ENCODE measurements at regions not wholly inside any gene's neighbourhood (a gene's known extent, or its start where the extent isn't known, plus 50 kb on each side); places are given as distances from the start of the nearest gene placed in this dataset.

DNA sequence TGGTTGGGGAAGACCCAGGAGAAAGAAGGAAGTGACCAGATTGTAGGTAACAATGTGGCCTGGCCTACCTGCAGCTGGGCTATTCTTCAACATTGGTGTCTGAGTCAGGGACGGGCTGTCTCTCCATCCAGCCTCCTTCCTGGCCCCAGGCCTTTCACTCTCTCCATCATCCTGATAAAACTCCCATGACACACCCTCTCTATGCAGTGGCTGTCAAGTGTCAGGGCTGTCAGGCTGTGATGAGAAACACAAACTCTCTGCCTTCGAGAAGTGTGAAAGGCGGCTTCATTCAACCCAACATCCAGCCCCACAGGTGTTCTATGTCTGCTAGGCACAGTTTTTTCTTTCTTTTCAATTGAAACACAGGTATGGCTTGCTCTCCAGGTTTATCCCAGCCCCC, 153.3 kb upstream of the VSTM2B start:
- no peak for DNase-seq (ENCODE audit: low read depth in 2 of 2)

DNA sequence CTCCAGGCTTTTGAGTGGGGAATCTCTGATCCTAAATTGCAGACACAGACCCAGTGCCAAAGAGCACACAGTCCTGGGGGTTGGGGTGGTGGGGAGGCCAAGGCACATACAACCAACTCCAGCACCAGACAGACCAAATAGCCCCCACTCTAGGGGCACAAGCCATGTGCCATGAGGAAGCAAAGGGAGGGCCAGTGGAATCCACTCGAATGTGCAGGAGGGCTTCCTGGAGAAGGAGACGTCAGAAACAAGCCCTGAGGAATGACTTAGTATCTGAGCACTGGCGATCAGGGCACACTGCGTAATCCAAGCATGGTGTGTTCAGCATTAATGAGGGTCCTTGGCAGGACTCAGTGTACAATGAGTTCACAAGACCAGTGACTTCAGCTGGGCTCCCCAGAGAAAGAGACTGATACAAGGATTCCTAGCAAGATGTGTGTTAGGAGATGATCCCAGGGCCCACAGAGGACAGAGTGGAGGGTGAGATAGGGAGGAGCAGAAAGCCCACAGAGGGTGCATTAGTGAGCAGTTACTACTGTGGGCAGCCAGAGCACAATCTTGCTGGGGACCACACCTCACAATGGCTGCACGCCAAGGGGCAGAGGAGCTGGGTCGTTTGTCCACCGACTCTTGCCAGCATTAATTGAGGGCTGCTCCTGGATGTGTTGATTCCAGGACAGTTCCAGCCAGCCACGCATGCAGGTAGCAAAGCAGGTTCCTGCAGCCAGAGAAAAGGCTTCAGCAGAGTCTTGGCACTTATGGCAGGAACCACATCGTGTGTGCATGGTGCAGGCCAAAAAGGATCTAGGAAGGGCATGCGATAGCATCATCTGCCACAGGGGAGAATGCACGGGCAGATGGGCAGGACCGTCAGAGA, 152.6 kb upstream of the VSTM2B start:
- no peak for DNase-seq (ENCODE audit: low read depth in 2 of 2)

DNA sequence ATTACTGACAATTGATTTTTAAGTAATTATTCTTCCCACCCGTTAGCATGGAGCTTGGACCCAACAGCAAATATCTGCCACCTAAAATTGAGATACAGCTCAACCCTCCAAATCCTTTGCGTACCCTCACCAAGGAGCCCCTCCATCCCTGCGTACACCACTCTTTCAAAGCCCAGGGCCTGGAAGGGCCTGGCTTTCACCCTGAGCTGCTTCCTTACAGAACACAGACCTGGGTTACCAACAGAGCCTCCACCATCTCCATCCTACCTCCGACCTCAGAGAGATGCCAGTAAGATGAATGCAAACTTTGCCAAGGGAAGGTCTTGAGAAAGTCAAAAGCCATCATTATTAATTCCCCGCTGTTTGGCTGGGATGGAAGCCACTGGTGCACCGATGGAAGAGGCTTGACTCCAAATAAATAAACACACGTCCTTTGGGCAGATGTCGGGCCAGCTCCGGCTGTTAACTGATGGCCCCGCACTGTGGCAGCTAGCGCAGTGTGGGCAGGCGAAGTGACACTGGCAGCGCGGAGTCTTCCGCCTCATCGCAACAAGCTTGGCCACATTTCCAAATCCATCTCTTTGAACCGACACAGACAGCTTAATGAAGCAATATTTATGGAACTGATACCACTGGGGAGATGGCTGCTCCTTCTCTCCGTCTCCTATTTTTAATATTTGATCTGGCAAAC, 150.2 kb upstream of the VSTM2B start:
- DNase-seq (ENCODE audit: low read depth in 2 of 2), result no peak

DNA sequence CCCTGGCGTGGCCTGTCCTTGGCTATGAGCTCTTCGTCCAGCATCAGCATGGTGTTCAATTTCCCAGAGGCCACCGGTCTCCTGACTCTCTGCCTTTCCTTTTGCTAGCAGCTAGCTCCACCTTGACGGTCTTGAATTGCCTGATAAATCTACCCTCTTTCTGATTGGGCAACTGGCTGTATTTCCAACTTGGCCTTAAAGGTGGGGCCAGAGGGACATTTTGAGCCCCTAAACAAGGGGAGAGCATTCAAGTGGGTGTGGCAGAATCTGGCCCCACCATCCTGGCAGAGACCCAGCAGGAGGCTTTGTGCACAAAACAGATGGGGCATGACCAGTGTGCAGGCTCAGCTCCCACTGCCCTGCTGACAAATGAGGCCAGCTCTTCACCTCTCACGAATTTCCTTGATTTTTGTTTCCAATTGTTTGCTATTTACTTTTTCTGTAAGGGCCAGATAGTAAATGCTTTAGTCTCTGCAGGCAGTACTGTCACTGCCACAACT, 148.9 kb upstream of the VSTM2B start:
- DNase-seq (ENCODE audit: low read depth in 2 of 2), result no peak

DNA sequence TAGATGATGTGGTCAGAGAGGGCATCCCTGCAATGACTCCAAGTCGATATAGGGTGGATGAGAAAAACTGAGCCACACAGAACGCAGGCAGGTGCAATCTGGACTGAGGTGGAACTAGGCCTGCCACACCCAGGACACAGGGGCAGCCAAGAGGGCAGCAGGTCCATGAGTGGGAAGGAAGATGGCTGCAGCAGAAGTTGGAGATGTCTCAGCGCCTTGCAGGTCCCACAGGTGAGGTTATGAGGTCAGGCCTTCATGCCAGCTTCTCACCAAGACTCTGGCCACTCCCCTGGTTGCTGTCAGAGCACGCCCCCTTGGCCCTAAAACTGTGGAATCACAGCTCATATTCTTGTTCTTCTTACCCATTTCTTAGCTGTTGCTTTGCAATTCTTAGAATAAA, 147.7 kb upstream of the VSTM2B start:
- DNase-seq (ENCODE audit: low read depth in 2 of 2), result no peak

DNA sequence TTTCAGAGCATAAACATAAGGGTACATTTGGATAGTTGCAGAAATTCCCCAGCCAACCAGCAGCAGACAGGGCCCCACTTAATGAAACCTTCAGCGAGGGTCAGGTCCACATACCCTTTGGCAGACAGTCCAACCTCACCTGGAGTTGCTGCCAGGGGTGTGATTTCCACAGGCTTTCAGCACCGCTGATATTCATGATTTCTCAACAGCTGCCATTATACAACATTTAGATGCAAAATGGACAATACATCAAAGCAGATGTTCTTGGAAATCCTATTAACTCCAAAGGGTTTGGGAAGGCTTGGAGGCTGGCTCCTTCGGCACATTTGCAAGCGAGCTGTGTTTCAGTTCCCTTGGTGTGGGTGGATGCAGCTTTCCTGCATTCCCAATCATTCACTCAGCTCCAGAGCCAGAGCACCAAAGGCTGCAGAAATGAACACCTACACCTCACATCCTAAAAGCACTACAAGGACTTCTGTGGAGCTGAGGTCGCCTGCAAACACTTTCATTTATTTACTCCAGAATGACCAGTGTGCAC, 147.2 kb upstream of the VSTM2B start:
- no peak for DNase-seq (ENCODE audit: low read depth in 2 of 2)

DNA sequence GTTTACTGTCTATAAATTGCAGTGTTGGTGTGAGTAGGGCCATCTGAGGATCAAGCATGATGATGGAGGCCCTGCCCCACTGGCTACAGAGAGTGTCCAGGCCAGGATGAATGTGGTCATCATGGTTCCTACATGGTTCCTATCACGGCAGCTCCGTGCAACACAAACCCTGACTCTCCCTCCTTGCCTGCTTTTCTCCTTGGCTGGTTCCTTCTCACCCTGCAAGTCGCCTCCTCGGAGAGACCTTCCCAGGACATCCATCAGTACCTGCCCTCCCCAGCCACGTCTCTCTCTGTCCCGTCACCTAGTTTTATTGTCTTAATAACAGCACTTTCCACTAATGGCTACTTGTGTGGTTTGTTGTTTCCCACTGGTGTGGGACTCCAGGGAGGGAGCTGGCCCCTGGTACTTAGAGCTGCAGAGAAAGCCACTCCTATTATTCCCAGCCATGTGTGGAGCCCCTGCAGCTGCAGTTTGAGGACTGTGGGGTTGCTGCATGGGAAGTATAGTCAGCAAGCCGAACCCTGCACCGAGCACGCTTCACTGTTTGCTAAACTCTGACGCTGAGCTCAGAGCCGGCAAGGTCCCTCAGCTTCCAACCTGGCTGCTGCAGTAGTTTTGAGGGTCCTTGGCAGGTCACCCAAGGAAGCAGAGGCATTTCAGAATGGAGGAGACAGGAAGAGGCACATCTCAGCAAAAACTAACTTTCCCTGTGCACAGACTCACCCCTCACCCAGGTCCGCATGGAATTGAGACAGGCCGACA, 146.4 kb upstream of the VSTM2B start:
- DNase-seq (ENCODE audit: low read depth in 2 of 2), result no peak

DNA sequence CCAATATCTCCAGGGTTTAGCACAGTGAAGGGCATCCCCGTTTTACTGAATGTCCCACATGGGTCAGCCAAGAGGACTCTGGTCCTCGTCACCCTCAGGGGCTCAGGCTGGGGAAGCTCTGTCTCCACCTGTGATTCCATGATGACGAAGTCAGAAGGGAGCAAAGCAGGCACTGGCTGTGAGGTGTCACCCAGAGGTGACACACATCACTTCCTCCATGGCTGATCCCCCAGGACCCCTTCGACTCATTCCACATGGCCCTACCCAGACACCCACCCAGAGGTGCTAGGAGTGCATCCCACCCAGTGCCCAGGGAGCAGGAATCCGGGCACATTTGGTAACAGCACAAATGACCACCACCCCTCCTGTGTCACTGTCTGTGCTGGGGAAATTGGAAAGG, 145.2 kb upstream of the VSTM2B start:
- no peak for DNase-seq (ENCODE audit: low read depth in 2 of 2)

DNA sequence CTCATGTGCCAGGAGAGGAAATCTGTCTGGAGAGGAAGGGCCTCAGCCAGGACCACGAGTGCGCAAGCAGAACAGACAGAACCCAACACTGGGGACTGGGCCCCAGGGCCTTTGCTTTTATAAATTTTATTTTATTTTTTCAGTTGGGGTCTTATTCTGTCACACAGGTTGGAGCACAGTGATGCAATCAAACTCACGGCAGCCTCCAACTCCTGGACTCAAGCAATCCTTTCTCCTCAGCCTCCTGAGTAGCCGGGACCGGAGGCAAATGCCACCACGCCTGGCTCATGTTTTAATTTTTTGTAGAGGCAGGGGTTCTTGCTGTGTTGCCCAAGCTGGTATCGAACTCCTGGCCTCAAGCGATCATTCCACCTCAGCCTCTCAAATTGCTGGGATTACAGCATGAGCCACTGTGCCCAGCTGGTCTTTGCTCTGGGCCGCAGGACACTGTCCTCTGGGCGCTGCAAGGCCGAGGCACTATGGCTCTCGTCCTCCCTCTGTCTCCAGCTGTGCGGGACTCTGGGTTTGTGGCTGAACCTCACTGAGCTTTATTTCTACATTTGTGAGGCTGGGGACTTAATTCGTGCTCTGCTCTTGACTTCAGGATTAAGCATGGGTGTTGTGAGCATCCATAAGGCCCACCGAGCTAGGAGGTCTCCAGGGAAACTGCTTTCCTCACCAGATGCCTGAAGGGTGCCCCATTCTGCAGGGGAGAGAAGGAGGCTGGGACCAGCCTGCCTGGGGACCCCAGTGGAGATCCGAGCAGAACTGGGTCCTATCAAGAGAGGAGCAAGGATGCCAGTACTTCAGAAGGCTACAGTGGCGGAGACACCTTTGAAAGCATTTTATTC, 144.2 kb upstream of the VSTM2B start:
- no peak for DNase-seq (ENCODE audit: low read depth in 2 of 2)

DNA sequence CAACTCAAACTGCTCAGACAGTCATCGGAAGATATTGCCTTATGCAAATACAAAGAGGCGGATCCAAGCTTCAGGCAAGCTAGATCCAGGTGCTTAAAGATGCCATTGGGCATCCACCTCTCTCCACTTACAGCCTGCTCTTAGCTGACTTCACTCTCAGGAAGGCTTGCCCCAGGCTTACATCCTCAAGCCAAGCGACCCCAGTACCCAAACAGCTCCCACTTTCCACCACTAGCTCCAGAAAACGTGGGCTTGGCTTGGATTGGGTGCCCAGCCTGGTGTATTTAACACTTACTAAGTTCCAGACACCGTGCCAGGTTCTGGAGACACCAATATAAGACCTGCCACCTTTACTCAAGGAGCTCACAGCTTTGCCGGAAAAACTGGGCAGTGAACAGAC, 142.1 kb upstream of the VSTM2B start:
- no peak for DNase-seq (ENCODE audit: low read depth in 2 of 2)

DNA sequence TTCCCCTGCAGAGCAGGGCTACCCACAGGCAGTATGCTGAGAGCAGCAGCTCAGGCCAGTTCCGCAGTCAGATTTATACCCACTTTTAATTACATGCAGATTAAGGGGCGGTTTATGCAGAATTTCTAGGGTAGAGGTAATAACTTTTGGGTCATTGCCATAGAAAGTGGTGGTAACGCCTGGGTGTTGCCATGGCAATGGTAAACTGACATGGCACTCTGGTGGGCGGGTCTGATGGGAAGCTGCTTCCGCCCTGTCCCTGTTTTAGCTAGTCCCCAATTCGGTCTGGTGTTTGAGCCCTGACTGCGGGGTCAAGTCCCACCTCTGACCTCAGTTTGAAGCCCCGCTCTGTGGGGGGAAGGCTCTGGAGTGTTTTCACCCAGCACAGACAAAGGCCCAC, 141.1 kb upstream of the VSTM2B start:
- DNase-seq (ENCODE audit: low read depth in 2 of 2), result no peak

DNA sequence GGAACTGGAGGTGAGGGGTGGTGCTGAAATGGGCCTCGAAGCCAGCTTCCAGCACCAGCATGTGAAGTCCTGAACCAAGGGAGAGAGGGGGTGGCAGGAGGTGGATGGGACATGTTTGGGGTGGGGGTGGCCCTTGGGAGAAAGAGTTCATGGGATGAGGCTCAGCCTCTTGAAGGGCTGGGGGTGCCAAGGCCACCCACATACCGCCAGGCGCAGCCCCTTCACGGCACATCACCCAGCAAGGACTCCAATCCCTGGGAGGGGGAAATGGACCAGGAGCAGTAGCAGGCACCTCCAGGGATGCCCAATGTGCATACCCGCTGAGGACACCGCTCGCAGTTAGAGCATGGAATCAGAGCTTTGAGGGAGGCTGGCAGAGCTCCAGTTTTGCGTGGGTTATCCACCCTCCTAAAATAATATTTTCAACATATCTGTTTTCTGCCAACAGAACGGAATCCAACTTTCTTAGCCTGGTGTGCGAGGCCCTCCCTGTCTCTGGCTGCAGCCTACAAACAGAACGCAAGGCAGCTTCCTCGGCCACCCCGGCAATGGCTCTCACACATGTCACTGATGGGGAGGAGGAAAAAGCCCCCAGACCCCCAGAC, 140.5 kb upstream of the VSTM2B start:
- no peak for DNase-seq (ENCODE audit: low read depth in 2 of 2)

DNA sequence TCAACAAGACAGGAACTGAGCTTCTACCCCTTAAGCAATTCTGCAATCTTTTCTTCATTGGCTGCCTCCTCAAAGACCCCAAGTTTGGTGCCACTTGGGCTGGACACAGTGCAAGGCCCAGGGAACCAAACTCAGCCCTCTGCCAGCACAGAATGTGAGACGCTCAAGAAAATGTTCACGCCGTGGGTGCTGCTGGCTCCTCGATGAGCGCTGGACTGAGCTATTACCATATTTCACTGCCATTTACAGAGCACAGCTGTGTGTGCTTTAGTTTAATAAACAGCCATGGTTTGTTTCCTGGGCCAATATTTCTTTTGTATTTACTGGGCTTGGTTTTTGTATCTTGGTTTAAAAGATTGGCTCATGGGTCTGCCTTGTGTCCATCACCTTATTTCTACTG, 138.8 kb upstream of the VSTM2B start:
- DNase-seq (ENCODE audit: low read depth in 2 of 2), result no peak

DNA sequence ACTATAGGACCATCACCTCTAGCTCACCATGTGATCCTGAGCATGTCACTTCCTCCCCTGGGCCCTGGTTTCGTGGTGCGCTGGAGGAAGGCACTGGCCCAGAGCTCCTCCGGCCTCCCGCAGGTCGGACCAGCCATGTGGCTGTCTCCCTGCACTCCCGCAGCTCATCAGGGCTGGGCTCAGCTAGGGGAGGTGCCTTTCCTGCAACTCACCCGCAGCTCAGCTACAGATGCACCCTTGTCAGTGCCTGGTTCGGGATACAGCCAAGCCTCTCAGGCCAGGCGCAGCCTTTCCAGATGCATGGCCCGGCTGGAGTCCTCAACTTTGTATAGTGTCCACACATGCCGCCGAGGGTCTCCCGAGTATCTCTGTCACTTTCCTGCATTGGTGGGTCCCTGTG, 138.2 kb upstream of the VSTM2B start:
- DNase-seq (ENCODE audit: low read depth in 2 of 2), result no peak

DNA sequence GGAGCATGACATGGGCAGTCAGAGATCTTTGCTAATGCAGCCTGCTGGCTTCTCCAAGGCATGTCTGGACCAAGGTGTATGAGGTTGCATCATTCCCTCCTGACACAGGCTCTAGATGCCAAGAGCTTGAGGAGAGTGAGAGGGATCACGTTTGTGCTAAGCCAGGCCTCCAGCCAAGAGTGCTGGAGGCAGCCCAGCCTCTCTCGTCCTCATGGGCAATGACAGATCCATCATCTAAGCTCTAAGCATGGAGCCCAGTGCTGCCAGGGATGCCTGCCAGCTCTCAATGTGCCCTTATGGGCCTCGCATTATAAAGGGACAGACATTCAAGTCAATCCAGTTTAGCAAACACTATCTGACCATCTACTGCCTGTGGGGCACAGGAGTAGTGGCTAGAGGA, 136.3 kb upstream of the VSTM2B start:
- no peak for DNase-seq (ENCODE audit: low read depth in 2 of 2)

DNA sequence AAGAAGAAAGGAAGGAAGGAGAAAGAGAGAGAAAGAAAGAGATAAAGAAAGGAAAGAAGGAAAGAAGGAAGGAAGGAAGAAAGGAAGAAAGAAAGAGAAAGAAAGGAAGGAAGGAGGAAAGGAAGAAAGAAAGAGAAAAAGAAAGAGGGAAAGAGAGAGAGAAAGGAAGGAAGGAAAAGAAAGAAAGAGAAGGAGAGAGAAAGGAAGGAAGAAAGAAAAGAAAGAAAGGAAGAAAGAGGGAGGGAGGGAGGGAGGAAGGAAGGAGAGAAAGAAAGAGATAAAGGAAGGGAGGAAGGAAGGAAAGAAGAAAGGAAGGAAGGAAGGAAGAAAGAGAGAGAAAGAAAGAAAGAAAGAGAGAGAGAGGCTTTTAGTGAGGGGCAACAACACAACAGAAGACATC, 135.1 kb upstream of the VSTM2B start:
- DNase-seq (ENCODE audit: low read depth in 2 of 2), result no peak

DNA sequence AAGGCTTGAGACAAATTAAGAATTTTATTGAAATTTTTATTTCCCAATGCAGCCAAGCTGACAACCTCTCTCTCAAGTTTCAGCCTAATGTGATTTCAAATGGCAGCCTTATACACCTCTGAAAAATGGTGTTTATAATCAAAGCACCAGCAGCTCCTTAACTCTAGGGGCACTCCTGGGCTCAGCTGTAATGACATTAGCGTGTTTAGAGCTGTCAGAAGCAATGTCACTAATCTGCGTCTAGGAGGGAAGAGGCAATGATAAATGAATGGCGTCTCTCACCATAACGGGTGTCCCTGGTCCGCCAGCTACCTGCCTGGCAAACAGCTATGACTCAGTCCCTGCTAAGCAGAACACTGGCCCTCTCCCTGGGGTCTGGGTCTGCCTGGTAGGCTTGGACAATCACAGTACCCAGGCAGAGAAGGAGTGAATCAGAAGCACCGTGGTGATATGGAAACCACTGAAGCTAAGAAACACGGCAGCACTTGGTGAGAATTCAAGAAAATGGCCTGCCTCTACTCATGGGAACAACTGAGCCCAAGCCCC, 131.8 kb upstream of the VSTM2B start:
- DNase-seq (ENCODE audit: low read depth in 2 of 2), result no peak

DNA sequence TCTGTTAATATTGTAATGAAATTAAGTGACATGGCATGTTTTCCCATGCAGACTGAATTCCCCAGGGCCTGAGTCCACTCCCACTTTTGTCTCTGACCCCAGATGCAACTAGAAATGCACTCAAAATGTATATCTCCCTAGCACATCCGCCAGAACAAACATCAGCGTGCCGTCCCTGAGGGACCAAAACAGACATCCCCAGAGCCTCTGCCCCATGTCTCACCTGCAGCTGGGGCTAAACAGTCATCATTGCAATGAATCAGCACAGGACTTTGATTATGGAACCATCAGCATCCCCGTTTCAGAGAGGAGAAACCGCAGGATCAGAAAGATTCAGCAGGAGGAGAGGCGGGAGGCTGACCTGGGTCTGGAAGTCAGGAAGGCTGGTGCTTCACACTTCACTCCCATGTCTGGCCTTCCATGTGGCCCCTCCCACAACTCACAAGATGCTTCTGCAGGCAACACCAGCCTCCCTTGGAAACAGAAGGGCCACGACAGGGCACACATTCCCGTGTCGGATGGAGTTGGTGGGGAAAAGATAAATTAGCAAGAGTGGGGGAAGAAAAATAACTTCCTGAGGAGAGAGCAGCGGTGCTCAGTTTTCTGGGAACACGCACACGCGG, 130.6 kb upstream of the VSTM2B start:
- no peak for DNase-seq (ENCODE audit: low read depth in 2 of 2)

DNA sequence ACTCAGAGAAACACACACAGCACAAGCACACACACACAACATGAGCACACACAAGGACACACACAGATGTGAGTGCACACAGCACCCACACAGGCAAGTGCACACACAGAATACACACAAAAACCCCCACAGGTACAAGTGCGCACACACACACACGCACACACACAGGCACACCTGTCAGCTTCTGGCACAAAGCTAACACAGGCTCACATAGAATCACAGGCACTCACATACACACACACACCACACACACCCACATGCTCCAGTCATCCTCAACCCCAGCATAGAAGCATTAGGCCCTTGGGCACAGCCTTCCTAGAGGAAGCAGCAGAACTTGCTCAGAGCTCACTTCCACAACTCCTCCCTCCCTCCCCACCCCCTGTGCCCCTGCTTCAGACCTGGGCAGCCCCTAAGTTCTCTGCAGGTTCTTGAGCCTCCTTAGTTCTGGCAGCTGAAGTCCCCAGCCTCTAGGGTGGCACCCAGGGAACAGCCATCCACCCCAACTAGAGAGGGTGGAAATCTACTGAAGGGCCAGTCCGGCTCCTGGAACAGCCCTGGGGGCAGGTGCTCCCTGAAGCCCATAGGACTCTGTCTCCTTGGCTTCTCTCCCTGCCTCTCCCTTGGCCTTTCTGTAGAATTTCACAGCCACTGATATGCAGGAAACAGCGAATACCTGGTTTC, 129.9 kb upstream of the VSTM2B start:
- DNase-seq (ENCODE audit: low read depth in 2 of 2), result no peak

DNA sequence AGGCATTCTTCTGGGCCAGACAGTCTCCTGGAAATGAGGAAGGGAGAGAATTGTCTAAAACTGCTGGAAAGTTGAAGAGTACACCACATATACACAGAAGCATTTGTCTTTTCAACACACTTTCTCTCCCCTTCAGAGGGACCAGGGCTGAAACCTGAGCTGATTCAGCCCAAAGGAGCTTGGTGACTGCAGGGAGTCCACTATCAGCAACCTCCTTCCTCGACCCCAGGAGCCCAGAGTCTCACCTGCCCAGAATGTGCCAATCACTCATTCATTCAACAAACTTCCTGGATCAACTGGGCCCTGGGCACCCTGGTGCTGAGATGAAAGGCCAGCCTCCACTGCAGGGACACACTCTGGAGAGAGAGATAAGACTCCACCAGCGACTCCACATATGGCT, 128.9 kb upstream of the VSTM2B start:
- DNase-seq (ENCODE audit: low read depth in 2 of 2), result no peak
